HG03159 (cell line): ENCODE measurements at regions not wholly inside any gene's neighbourhood (a gene's known extent, or its start where the extent isn't known, plus 50 kb on each side); places are given as distances from the start of the nearest gene placed in this dataset.

Source experiments
- ATAC-seq: cut with Tn5 transposase; IDR thresholded peaks from one replicate; pipeline ENCODE4 v1.9.1; 2021; ENCODE audit warnings: mild to moderate bottlenecking, moderate library complexity; ENCODE audit not compliant: unreplicated experiment

- no peak for ATAC-seq
These were observed 159.8 kb upstream of the MITF start for GRCh38 chr3:69579306-69580041.

GRCh38 chr3:69569520-69569919, 169.7 kb upstream of the MITF start:
- ATAC-seq: no peak

- ATAC-seq: no peak
These were observed 170.3 kb upstream of the MITF start for GRCh38 chr3:69568951-69569350.

- ATAC-seq: no peak
These were observed 170.8 kb upstream of the MITF start for GRCh38 chr3:69568458-69568857.

GRCh38 chr3:69567710-69568052, 171.6 kb upstream of the MITF start:
- no peak for ATAC-seq

GRCh38 chr3:69567023-69567709, 172.1 kb upstream of the MITF start:
- ATAC-seq: no peak

- no peak for ATAC-seq
These were observed 173.0 kb upstream of the MITF start for GRCh38 chr3:69566275-69566674.

GRCh38 chr3:69565316-69565715, 173.9 kb upstream of the MITF start:
- no peak for ATAC-seq

GRCh38 chr3:69563981-69564380, 175.3 kb upstream of the MITF start:
- ATAC-seq: no peak

GRCh38 chr3:69563151-69563550, 176.1 kb upstream of the MITF start:
- no peak for ATAC-seq

- no peak for ATAC-seq
These were observed 176.1 kb upstream of the FRMD4B start for GRCh38 chr3:69562020-69562419.

- ATAC-seq: no peak
These were observed 174.9 kb upstream of the FRMD4B start for GRCh38 chr3:69560818-69561217.

GRCh38 chr3:69560116-69560515, 174.2 kb upstream of the FRMD4B start:
- ATAC-seq: no peak

GRCh38 chr3:69558912-69559311, 173.0 kb upstream of the FRMD4B start:
- ATAC-seq: no peak

- ATAC-seq: no peak
These were observed 168.7 kb upstream of the FRMD4B start for GRCh38 chr3:69554576-69554975.

- no peak for ATAC-seq
These were observed 168.0 kb upstream of the FRMD4B start for GRCh38 chr3:69553888-69554287.

GRCh38 chr3:69547461-69547880, 161.6 kb upstream of the FRMD4B start:
- ATAC-seq: no peak

GRCh38 chr3:69542805-69543429, 157.0 kb upstream of the FRMD4B start:
- ATAC-seq: no peak

- no peak for ATAC-seq
These were observed 156.4 kb upstream of the FRMD4B start for GRCh38 chr3:69542089-69542804.

GRCh38 chr3:69541711-69542088, 155.8 kb upstream of the FRMD4B start:
- no peak for ATAC-seq

GRCh38 chr3:69540706-69541581, 155.1 kb upstream of the FRMD4B start:
- no peak for ATAC-seq
